ENCODE measurements at regions not wholly inside any gene's neighbourhood (a gene's known extent, or its start where the extent isn't known, plus 50 kb on each side); places are given as distances from the start of the nearest gene placed in this dataset.
"Not testable (repeated sequence)": the region's sequence is repeated elsewhere in the genome, so short reads cannot be mapped to it uniquely, and the experiment has no call there.

GRCh38 chr10:108612485-108612884, 1310.8 kb downstream of the XPNPEP1 start:
- Histone ChIP-seq H4K20me1 (ENCODE audit: low read length) (no peaks in the 10 kb centered on the region), H3K4me3 (ENCODE audit: low read length) (no peak overlapping the region), H3K27ac (ENCODE audit: low read length) (no peak overlapping the region), H3K27me3 (ENCODE audit: low read length) (no peaks in the 10 kb centered on the region), H3K79me2 (ENCODE audit: low read length) (no peaks in the 10 kb centered on the region), H3K36me3 (ENCODE audit: low read depth, low read length) (peaks cover 4% of the 10 kb centered on the region; the same call in 1 of the 2 replicates), H3K4me2 (ENCODE audit: low read length) (no peak overlapping the region), H3F3A (ENCODE audit: low read length, unreplicated experiment) (no peaks in the 10 kb centered on the region), H3K9ac (ENCODE audit: low read length) (no peak overlapping the region), H3K9me2 (replicated peaks; ENCODE audit: low read length) (no peaks in the 10 kb centered on the region), H3K9me3 (ENCODE audit: low read length) (0 out of 2 replicates have a peak, but pooled peaks cover 3% of the 10 kb centered on the region), H3K4me1 (ENCODE audit: insufficient read depth, low read length) (no peaks in the 10 kb centered on the region), H2AFZ (ENCODE audit: low read length) (no peak overlapping the region)
- DNase-seq (no peak), ATAC-seq (no peak)
- no peak for TF ChIP-seq EZH2 (IDR thresholded peaks at IDR 0.05; ENCODE audit: low read length, unreplicated experiment)
- TF ChIP-seq EZH2phosphoT487 (IDR thresholded peaks at IDR 0.05; ENCODE audit: borderline replicate concordance, low read length) = no peak
- TF ChIP-seq CTCF (conservative IDR thresholded peaks at IDR 0.05; ENCODE audit: low read depth, low read length) = no peak
- POLR2A ChIA-PET (ENCODE audit: unreplicated experiment) = no interaction called here
- CTCF ChIA-PET = no interaction called here
- no TSS peak for BruUV-seq (replicated peaks)
- intact Hi-C loops (cut with micrococcal nuclease) = no loop called here

- Histone ChIP-seq H3K4me1 (ENCODE audit: insufficient read depth, low read length) (peaks cover 8% of the 10 kb centered on the region), H3K9me3 (ENCODE audit: low read length) (0 out of 2 replicates have a peak, but pooled peaks cover 3% of the 10 kb centered on the region), H3K4me3 (ENCODE audit: low read length) (no peak overlapping the region), H3K79me2 (ENCODE audit: low read length) (peaks cover 14% of the 10 kb centered on the region), H3K36me3 (ENCODE audit: low read depth, low read length) (peaks cover 4% of the 10 kb centered on the region; the same call in 1 of the 2 replicates), H2AFZ (ENCODE audit: low read length) (no peak overlapping the region), H4K20me1 (ENCODE audit: low read length) (no peaks in the 10 kb centered on the region), H3K9ac (ENCODE audit: low read length) (no peak overlapping the region), H3K4me2 (ENCODE audit: low read length) (no peak overlapping the region), H3K9me2 (replicated peaks; ENCODE audit: low read length) (no peaks in the 10 kb centered on the region), H3K27me3 (ENCODE audit: low read length) (no peaks in the 10 kb centered on the region), H3K27ac (ENCODE audit: low read length) (no peak overlapping the region), H3F3A (ENCODE audit: low read length, unreplicated experiment) (no peaks in the 10 kb centered on the region)
- no peak for TF ChIP-seq CTCF (conservative IDR thresholded peaks at IDR 0.05; ENCODE audit: low read depth, low read length)
- TF ChIP-seq EZH2 (IDR thresholded peaks at IDR 0.05; ENCODE audit: low read length, unreplicated experiment) = no peak
- no peak for TF ChIP-seq EZH2phosphoT487 (IDR thresholded peaks at IDR 0.05; ENCODE audit: borderline replicate concordance, low read length)
- ATAC-seq (no peak), DNase-seq (no peak)
- ChIA-PET POLR2A (ENCODE audit: unreplicated experiment) (no interaction called here), CTCF (no interaction called here)
- BruUV-seq (replicated peaks) = no TSS peak
- intact Hi-C loops (cut with micrococcal nuclease) = loop anchor here (10.0 kb wide), 1 partner anchor 116 kb away; no protein-coding TSS in a partner anchor
Measured at GRCh38 chr10:108608860-108609259, 1314.5 kb downstream of the XPNPEP1 start.

- H3K9me3 ChIP-seq (ENCODE audit: low read length) = no peaks in the 10 kb centered on the region
- peaks cover 53% of the 10 kb centered on the region for H3K4me1 ChIP-seq (ENCODE audit: insufficient read depth, low read length)
- H2AFZ ChIP-seq (ENCODE audit: low read length) = no peak overlapping the region
- H3K9me2 ChIP-seq (replicated peaks; ENCODE audit: low read length) = no peaks in the 10 kb centered on the region
- DNase-seq (peak; percentile 77), ATAC-seq (peak; percentile 25)
- TF ChIP-seq CTCF (conservative IDR thresholded peaks at IDR 0.05; ENCODE audit: low read depth, low read length) = no peak
- no peak for TF ChIP-seq EZH2phosphoT487 (IDR thresholded peaks at IDR 0.05; ENCODE audit: borderline replicate concordance, low read length)
- TF ChIP-seq EZH2 (IDR thresholded peaks at IDR 0.05; ENCODE audit: low read length, unreplicated experiment) = no peak
- H4K20me1 ChIP-seq (ENCODE audit: low read length) = no peaks in the 10 kb centered on the region
- peaks cover 14% of the 10 kb centered on the region for H3F3A ChIP-seq (ENCODE audit: low read length, unreplicated experiment)
- peak overlapping the region; percentile 90 for H3K4me2 ChIP-seq (ENCODE audit: low read length)
- H3K27me3 ChIP-seq (ENCODE audit: low read length) = no peaks in the 10 kb centered on the region
- H3K27ac ChIP-seq (ENCODE audit: low read length) = peak overlapping the region; percentile 98
- ChIA-PET POLR2A (ENCODE audit: unreplicated experiment) (no interaction called here), CTCF (no interaction called here)
- peaks cover 66% of the 10 kb centered on the region for H3K79me2 ChIP-seq (ENCODE audit: low read length)
- peak overlapping the region; percentile 74 for H3K4me3 ChIP-seq (ENCODE audit: low read length)
- H3K36me3 ChIP-seq (ENCODE audit: low read depth, low read length) = no peaks in the 10 kb centered on the region
- intact Hi-C loops (cut with micrococcal nuclease) = loop anchor here (10.0 kb wide), 1 partner anchor 123 kb away; no protein-coding TSS in a partner anchor
- H3K9ac ChIP-seq (ENCODE audit: low read length) = peak overlapping the region; percentile 90
- no TSS peak for BruUV-seq (replicated peaks)
Measured at GRCh38 chr10:108601851-108602250, 1321.5 kb downstream of the XPNPEP1 start.

- DNase-seq = peak; percentile 65
- Histone ChIP-seq H3K4me2 (ENCODE audit: low read length) (peak overlapping the region; percentile 90), H3K4me3 (ENCODE audit: low read length) (peak overlapping the region; percentile 74), H3K27ac (ENCODE audit: low read length) (peak overlapping the region; percentile 98), H3F3A (ENCODE audit: low read length, unreplicated experiment) (peaks cover 17% of the 10 kb centered on the region), H3K79me2 (ENCODE audit: low read length) (peaks cover 78% of the 10 kb centered on the region), H3K9ac (ENCODE audit: low read length) (peak overlapping the region; percentile 90), H2AFZ (ENCODE audit: low read length) (peak overlapping the region; percentile 68; the same call in 1 of the 2 replicates), H3K4me1 (ENCODE audit: insufficient read depth, low read length) (peaks cover 64% of the 10 kb centered on the region)
- H3K9me2 ChIP-seq (replicated peaks; ENCODE audit: low read length); POLR2A ChIA-PET (ENCODE audit: unreplicated experiment); H3K36me3 ChIP-seq (ENCODE audit: low read depth, low read length); H4K20me1 ChIP-seq (ENCODE audit: low read length); CTCF ChIA-PET; H3K9me3 ChIP-seq (ENCODE audit: low read length); H3K27me3 ChIP-seq (ENCODE audit: low read length); BruUV-seq (replicated peaks); ATAC-seq: not testable (repeated sequence)
- intact Hi-C loops (cut with micrococcal nuclease) = loop anchor here (10.0 kb wide), 1 partner anchor 124 kb away; no protein-coding TSS in a partner anchor
Measured at GRCh38 chr10:108600511-108600910, 1322.8 kb downstream of the XPNPEP1 start.
